HepG2 (cell line): ENCODE measurements at regions not wholly inside any gene's neighbourhood (a gene's known extent, or its start where the extent isn't known, plus 50 kb on each side); places are given as distances from the start of the nearest gene placed in this dataset.

Source experiments
- ATAC-seq: fragments of 200-7000 bp; cut with Tn5 transposase; 3 replicates; pipeline ENCODE4 v1.9.1; 2020; ENCODE audit warnings: mild to moderate bottlenecking, moderate library complexity
- BruUV-seq: library from RNA; stranded (reverse); fragments of 400-500 nt; replicated peaks from 2 replicates; lab custom pipeline; 2021; lab: Mats Ljungman, UMichigan
- CTCF ChIA-PET: fragments of 300-600 bp; formaldehyde crosslinking; extraction: SDS; loops from one replicate; lab custom pipeline; 2021; ENCODE audit warnings: low total read pairs, inconsistent platforms, low intra/inter-chr PET ratio; lab: Yijun Ruan, JAX
- POLR2A ChIA-PET: fragments of 350-600 bp; sonication (Branson Sonifier 250); formaldehyde crosslinking; loops from one replicate; lab custom pipeline; 2020; ENCODE audit warnings: antibody characterized with exemption, inconsistent platforms; lab: Yijun Ruan, JAX
- DNase-seq: peaks from one replicate; pipeline ENCODE4 v3.0.0-alpha.2; 2015; ENCODE audit warnings: low spot score
- FAIRE-seq: peaks from 3 replicates; lab custom pipeline; 2011; peaks lifted over from hg19 to GRCh38; lab: Jason Lieb, UNC
- H2AFZ ChIP-seq: one replicate; pipeline ENCODE4 v1.6.1; 2011; ENCODE audit warnings: low read length, inconsistent platforms
- H3K27ac ChIP-seq: fragments of 300-600 bp; 3 replicates; pipeline ENCODE4 v1.8.0; 2011; ENCODE audit warnings: mixed run types, mild to moderate bottlenecking, mixed read lengths, low read length, inconsistent platforms; ENCODE audit not compliant: insufficient read depth; ENCODE audit errors: extremely low read length
- H3K27me3 ChIP-seq, 2 experiments: fragments of 200-600 bp in 1 of 2; 2 replicates in 1 of 2; 3 replicates in 1 of 2; pipeline versions ENCODE4 v1.6.0 to v1.8.0; 2011; ENCODE audit warnings: low read length in 2 of 2, mild to moderate bottlenecking in 2 of 2, moderate library complexity in 2 of 2, inconsistent platforms in 1 of 2; ENCODE audit not compliant: insufficient read depth in 2 of 2, control insufficient read depth in 1 of 2
- H3K36me3 ChIP-seq, 2 experiments: fragments of 200-600 bp in 1 of 2; replicated peaks in 1 of 2; 2 replicates in 1 of 2; 3 replicates in 1 of 2; pipeline versions ENCODE4 v1.5.1 to v1.8.0; 2011; ENCODE audit warnings: low read length in 2 of 2, inconsistent platforms in 1 of 2; ENCODE audit not compliant: insufficient read depth in 2 of 2, control insufficient read depth in 1 of 2
- H3K4me1 ChIP-seq: 2 replicates; pipeline ENCODE4 v1.5.1; 2012; ENCODE audit warnings: low read length, inconsistent platforms; ENCODE audit not compliant: insufficient read depth
- H3K4me2 ChIP-seq: 2 replicates; pipeline ENCODE4 v1.6.0; 2011; ENCODE audit warnings: low read depth, low read length, inconsistent platforms
- H3K4me3 ChIP-seq, 3 experiments: fragments of 200-600 bp in 1 of 3; sonication (generic), shearing (Covaris generic) in 1 of 3; replicated peaks in 1 of 3; 2 replicates each; pipeline ENCODE4 v1.5.1; 2011 to 2016; ENCODE audit warnings: low read length in 3 of 3, inconsistent platforms in 2 of 3, low read depth in 2 of 3, mild to moderate bottlenecking in 2 of 3, control low read depth in 1 of 3, mixed read lengths in 1 of 3; ENCODE audit not compliant: insufficient read depth in 1 of 3
- H3K79me2 ChIP-seq: one replicate; pipeline ENCODE4 v1.6.1; 2011; ENCODE audit warnings: low read length, inconsistent platforms; ENCODE audit not compliant: insufficient read depth
- H3K9ac ChIP-seq: 2 replicates; pipeline ENCODE4 v1.6.0; 2011; ENCODE audit warnings: mild to moderate bottlenecking, low read depth, low read length, inconsistent platforms; ENCODE audit not compliant: insufficient read depth
- H3K9me3 ChIP-seq: 2 replicates; pipeline ENCODE4 v1.5.1; 2012; ENCODE audit warnings: mild to moderate bottlenecking, low read length
- H4K20me1 ChIP-seq: 2 replicates; pipeline ENCODE4 v1.6.0; 2011; ENCODE audit warnings: inconsistent platforms, mild to moderate bottlenecking, low read length, moderate library complexity; ENCODE audit not compliant: insufficient read depth
- KDM3A ChIP-seq: IDR thresholded peaks from 2 replicates; pipeline ENCODE4 v1.6.1; 2018; ENCODE audit warnings: low read depth, missing compliant biosample characterization
- PBX3 ChIP-seq: sonication (generic); formaldehyde crosslinking; IDR thresholded peaks from 2 replicates; pipeline ENCODE4 v1.8.1; 2023; ENCODE audit warnings: missing genetic modification reagents, inconsistent platforms, borderline replicate concordance
- TOE1 ChIP-seq: sonication (generic); formaldehyde crosslinking; IDR thresholded peaks from 2 replicates; pipeline ENCODE4 v1.4.0; 2020; ENCODE audit warnings: mild to moderate bottlenecking, missing genetic modification reagents
- TP53 ChIP-seq: sonication (generic); formaldehyde crosslinking; conservative IDR thresholded peaks from 2 replicates; pipeline ENCODE4 v1.4.0; 2020; ENCODE audit warnings: missing genetic modification reagents
- ZNF225 ChIP-seq: sonication (generic); formaldehyde crosslinking; IDR thresholded peaks from 2 replicates; pipeline ENCODE4 v1.4.0; 2020; ENCODE audit warnings: mild to moderate bottlenecking, missing genetic modification reagents
- ZNF503 ChIP-seq: sonication (generic); formaldehyde crosslinking; IDR thresholded peaks from 2 replicates; pipeline ENCODE4 v1.4.0; 2020; ENCODE audit warnings: missing genetic modification reagents
- WGBS: methylation state at CpG from one replicate; pipeline ENCODE4 v1.1.6; 2017; ENCODE audit warnings: low lambda C conversion rate; 5-methylcytosine and 5-hydroxymethylcytosine counted together
- in situ Hi-C: cut with HindIII; loops from 2 replicates; pipeline ENCODE4 v1.10.0; 2017; ENCODE audit warnings: low pct_unique_long_range_greater_than_20kb; ENCODE audit not compliant: extremely low pct_ligation_motif_present
- intact Hi-C: fragments of 100-400 bp; cut with micrococcal nuclease; formaldehyde crosslinking; loops from one replicate; pipeline ENCODE4 v1.10.0; 2022; ENCODE audit not compliant: unreplicated experiment

DNA sequence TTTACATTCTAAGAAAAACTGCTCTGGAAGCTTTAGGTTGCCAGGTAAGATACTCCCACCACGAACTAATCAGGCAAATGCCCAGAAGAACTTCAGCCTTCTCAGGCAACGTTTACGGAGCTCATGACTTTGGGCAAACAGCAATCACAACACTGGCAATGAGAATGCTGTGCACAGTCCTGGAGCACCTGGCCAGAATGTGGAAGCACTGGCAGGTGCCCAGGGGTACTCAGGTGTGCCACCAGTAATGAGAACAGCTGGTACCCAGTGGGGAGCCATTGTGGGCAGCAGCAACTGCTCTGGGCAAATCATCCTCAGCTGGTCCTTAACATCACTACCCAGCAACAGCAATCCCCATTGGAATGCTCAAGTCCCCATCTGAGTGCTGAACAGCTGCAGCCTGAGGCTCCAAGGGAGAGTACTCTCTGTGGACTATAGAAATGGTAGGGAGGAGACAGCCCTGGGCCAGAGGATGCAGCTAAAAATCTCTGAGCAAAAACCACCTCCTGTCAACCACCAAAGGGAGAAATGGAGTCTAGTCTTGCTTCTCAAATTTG is 210.0 kb downstream of the FOXO1 start (continued):
- TF ChIP-seq PBX3 (CRISPR knock-in tag) (no peak), ZNF503 (no peak), TP53 (no peak)

DNA sequence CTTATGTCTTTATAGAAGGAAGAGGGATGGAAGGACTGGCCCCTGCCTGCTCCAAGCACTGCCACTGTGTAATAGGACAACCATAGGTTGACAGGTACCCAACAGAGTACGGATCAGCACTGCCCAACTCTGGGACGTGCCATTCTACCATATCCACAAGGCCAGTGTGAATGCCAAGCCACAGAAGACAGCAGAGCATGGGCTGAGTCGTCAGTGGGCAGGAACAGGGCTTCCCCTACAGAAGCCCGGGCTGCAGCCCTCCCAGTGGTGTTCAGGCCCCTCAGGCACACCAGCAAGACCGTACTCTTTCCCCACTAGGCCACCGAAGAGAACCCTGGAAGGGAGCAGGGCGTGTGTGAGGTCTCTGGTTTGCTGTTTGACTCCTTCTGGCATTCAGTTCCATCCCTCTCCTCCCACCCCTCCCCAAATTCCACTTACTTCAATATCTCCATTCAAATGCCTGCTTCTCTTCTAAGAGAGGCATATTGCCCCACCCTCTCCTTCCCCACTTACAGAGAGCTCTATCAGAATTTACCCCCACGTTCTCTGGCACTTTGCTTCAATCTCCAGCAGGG is 209.4 kb downstream of the FOXO1 start:
- POLR2A ChIA-PET, result no interaction called here
- Histone ChIP-seq H2AFZ (no peak overlapping the region), H3K4me2 (no peak overlapping the region)
- intact Hi-C loops, result no loop called here
- no peak for TF ChIP-seq KDM3A (CRISPR knock-in tag)
- TF ChIP-seq ZNF225 (CRISPR knock-in tag), result no peak
- no peak for TF ChIP-seq TOE1
- TF ChIP-seq, all 625 proteins: peak for 0
- Histone ChIP-seq H3K36me3 (no peaks in the 10 kb centered on the region), H3K27ac (no peak overlapping the region), H3K4me1 (peaks cover 13% of the 10 kb centered on the region), H3K9me3 (no peaks in the 10 kb centered on the region), H3K27me3 (no peaks in the 10 kb centered on the region), H3K79me2 (no peaks in the 10 kb centered on the region), H3K9ac (no peak overlapping the region), H3K4me3 (no peak overlapping the region), H4K20me1 (no peaks in the 10 kb centered on the region)
- CTCF ChIA-PET, result no interaction called here
- no peak for DNase-seq
- 79% methylated on average over 5 of the region's 8 CpGs for WGBS
- FAIRE-seq, result no peak
- BruUV-seq, result no TSS peak
- in situ Hi-C loops, result no loop called here
- no peak; the same call in 2 of the 3 replicates for ATAC-seq
